ENCODE measurements at regions not wholly inside any gene's neighbourhood (a gene's known extent, or its start where the extent isn't known, plus 50 kb on each side); places are given as distances from the start of the nearest gene placed in this dataset.

DNA sequence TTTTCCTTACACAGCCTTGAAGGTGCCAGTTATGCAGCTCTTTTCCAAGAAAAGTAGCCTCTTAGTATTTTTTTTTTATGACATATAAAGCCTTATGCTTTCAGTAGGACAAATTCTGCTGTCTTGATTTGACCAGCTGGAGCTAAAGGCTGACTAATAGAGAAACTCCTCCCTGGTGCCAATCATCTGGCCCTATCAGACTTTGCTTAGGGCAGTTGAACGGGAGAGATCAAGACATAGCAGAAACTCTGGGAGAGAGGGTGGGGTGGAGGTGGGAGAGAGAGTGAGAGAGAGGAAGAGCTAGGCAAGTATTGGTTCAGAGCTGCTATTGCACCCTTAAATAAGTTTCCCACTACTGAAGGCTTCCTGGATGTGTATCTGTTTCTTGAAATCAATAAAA lies 100.2 kb downstream of the SEC61B start:
- no peak for DNase-seq (ENCODE audit: low spot score)
- TF ChIP-seq, protein P1, sequence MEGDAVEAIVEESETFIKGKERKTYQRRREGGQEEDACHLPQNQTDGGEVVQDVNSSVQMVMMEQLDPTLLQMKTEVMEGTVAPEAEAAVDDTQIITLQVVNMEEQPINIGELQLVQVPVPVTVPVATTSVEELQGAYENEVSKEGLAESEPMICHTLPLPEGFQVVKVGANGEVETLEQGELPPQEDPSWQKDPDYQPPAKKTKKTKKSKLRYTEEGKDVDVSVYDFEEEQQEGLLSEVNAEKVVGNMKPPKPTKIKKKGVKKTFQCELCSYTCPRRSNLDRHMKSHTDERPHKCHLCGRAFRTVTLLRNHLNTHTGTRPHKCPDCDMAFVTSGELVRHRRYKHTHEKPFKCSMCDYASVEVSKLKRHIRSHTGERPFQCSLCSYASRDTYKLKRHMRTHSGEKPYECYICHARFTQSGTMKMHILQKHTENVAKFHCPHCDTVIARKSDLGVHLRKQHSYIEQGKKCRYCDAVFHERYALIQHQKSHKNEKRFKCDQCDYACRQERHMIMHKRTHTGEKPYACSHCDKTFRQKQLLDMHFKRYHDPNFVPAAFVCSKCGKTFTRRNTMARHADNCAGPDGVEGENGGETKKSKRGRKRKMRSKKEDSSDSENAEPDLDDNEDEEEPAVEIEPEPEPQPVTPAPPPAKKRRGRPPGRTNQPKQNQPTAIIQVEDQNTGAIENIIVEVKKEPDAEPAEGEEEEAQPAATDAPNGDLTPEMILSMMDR (IDR thresholded peaks at IDR 0.05; ENCODE audit: borderline replicate concordance, control extremely low read depth, extremely low read depth, insufficient read depth, missing control alignments): no peak
- in situ Hi-C loops (cut with MboI; ENCODE audit: low sequenced_read_pairs, unreplicated experiment): no loop called here

DNA sequence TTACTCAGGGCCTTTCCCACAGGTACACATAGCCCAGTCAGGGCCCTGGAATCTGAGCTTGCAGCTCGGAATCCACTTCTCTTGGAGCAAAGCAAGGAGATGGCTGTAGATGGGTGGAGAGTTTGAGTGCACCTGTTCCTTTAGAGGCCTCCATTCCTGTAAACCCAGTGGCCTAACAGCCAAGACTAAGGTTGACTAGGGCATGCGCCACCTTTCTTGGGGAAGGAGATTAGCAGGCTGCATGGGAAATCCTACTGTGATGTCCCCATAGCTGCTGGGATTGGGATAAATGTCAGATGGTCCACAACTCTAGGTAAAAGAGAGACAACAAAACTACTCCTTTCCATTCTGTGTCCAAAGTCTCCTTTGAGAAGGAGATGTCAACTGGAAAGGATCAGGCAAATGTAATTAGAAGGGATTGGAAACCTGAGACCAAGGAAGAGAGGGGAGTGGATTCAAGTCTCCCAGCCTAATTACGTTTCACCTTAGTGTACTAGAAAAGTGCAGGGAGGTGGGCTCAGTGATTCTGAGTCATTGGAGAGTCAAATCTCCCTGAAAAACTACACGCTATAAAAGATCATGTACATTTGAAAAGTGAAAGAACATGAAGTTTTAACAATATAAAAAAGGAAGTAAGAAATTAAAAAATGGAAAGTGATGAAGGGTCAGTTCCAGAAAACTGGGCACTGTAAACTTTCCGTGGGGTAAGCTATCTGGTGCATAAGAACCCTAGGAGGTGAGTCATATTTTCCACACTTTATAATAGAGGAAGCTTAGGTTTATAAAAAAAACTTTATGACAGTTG lies 104.2 kb downstream of the SEC61B start:
- no peak for DNase-seq (ENCODE audit: low spot score)

DNA sequence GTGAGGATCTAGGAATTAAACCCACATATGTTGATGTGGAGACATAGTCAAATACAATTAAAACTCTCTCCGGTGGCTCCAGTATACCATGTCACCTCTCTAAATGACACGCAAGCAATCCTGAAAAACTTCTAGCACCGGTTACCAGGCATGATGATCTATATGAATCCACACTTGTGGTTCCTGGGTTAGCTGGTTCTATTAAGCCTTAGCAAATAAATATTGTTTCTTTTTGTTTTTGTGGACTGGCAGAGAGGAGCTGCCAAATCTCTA lies 104.8 kb downstream of the SEC61B start:
- in situ Hi-C loops (cut with MboI; ENCODE audit: low sequenced_read_pairs, unreplicated experiment): no loop called here
- TF ChIP-seq, protein P1 (IDR thresholded peaks at IDR 0.05; ENCODE audit: borderline replicate concordance, control extremely low read depth, extremely low read depth, insufficient read depth, missing control alignments): no peak

More for the DNA sequence above, 104.2 kb downstream of the SEC61B start:
- in situ Hi-C loops (cut with MboI; ENCODE audit: low sequenced_read_pairs, unreplicated experiment): no loop called here
- TF ChIP-seq, protein P1 (IDR thresholded peaks at IDR 0.05; ENCODE audit: borderline replicate concordance, control extremely low read depth, extremely low read depth, insufficient read depth, missing control alignments): no peak

DNA sequence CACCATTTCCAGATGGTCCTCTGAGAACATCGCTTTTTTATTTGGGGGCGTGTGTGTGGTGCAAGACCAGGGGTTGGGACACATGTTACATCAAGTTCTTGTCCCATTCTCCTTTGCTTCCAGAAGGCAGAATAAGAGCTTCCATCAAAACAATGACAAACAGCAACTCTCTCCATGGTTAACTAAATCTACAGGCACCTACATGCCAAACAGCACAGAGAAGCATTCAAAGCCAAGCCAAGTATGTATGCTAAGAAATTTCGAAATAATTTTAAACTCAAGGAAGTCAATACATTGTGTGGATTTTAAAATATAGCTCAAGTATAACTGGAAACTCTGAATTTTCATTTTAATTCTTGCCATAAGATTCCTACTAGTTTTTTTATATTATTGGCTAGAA lies 105.6 kb downstream of the SEC61B start:
- DNase-seq (ENCODE audit: low spot score): no peak
- in situ Hi-C loops (cut with MboI; ENCODE audit: low sequenced_read_pairs, unreplicated experiment): no loop called here
- TF ChIP-seq, protein P1 (IDR thresholded peaks at IDR 0.05; ENCODE audit: borderline replicate concordance, control extremely low read depth, extremely low read depth, insufficient read depth, missing control alignments): no peak

More for the DNA sequence above, 104.8 kb downstream of the SEC61B start:
- no peak for DNase-seq (ENCODE audit: low spot score)

DNA sequence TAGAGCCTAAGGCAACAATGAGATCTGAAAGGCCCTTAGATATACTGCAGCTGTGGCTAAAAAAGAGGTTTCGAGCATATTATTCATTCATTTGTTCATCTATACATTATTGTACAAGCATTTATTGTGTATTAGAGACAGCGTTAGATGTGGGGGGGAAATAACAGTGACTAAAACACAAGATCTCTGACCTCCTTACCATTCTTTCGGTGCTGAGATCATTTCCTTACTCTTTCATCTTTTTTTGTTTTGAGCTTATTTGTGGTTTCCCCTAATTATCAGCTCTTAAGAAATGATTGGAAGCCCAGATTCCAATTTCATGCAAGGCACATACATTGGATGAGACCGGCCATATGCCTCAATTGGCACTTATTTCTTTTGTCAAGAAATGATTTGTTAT lies 113.2 kb downstream of the SEC61B start:
- DNase-seq (ENCODE audit: low spot score): peak; percentile 42
- TF ChIP-seq, protein P1 (IDR thresholded peaks at IDR 0.05; ENCODE audit: borderline replicate concordance, control extremely low read depth, extremely low read depth, insufficient read depth, missing control alignments): no peak
- in situ Hi-C loops (cut with MboI; ENCODE audit: low sequenced_read_pairs, unreplicated experiment): no loop called here

DNA sequence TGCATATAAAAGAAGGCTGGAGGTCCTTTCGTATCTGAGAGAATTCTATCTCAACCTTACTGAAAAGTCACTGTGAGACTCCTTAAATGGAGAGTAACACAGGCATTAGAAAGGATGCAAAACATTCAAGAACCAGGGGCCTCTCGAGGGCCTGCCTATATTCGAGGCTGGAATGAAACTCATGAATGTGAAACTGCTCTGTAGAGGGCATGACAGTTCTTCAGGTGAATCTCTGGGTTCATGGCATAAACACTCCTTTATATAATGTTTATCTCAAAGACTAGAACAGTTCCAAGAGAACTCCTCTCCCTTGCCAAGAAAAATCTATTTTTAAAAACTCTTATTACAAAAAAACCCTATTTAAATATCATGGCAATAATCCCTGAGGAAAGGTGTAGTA lies 113.9 kb downstream of the SEC61B start:
- no peak for DNase-seq (ENCODE audit: low spot score)
- in situ Hi-C loops (cut with MboI; ENCODE audit: low sequenced_read_pairs, unreplicated experiment): no loop called here
- TF ChIP-seq, protein P1 (IDR thresholded peaks at IDR 0.05; ENCODE audit: borderline replicate concordance, control extremely low read depth, extremely low read depth, insufficient read depth, missing control alignments): no peak

Data from GM13976 (cell line).